Naive B cell (primary cell): ENCODE measurements at regions not wholly inside any gene's neighbourhood (a gene's known extent, or its start where the extent isn't known, plus 50 kb on each side); places are given as distances from the start of the nearest gene placed in this dataset.

ENCODE experiments used
- ATAC-seq, 2 donors: fragments of 150-1000 bp; cut with Tn5 transposase; 2 replicates each; pipeline ENCODE4 v1.10.0; 2021; ENCODE audit warnings: low read depth in 2 of 2, mild to moderate bottlenecking in 2 of 2, moderate library complexity in 2 of 2
- DNase-seq: peaks from one replicate; pipeline ENCODE4 v3.0.0; 2022
- H3K27ac Mint-ChIP-seq, 6 donors: one replicate each; pipeline ENCODE4 v1.8.0; 2020 to 2022; ENCODE audit warnings: mild to moderate bottlenecking in 6 of 6, mixed read lengths in 6 of 6, moderate library complexity in 5 of 6, inconsistent platforms in 2 of 6
- H3K27me3 Mint-ChIP-seq, 3 donors: one replicate each; pipeline ENCODE4 v1.8.0; 2021 to 2022; ENCODE audit warnings: mixed read lengths in 3 of 3, mild to moderate bottlenecking in 1 of 3
- H3K36me3 Mint-ChIP-seq, 2 donors: one replicate each; pipeline ENCODE4 v1.8.0; 2020 to 2022; ENCODE audit warnings: mixed read lengths in 2 of 2, inconsistent platforms in 1 of 2, mild to moderate bottlenecking in 1 of 2
- H3K4me1 Mint-ChIP-seq, 3 donors: one replicate each; pipeline ENCODE4 v1.8.0; 2020 to 2022; ENCODE audit warnings: mixed read lengths in 3 of 3, inconsistent platforms in 1 of 3, mild to moderate bottlenecking in 1 of 3, moderate library complexity in 1 of 3
- H3K4me3 Mint-ChIP-seq, 8 donors: one replicate each; pipeline ENCODE4 v1.8.0; 2020 to 2022; ENCODE audit warnings: mild to moderate bottlenecking in 8 of 8, mixed read lengths in 8 of 8, moderate library complexity in 8 of 8, inconsistent platforms in 2 of 8
- H3K9me3 Mint-ChIP-seq, 7 donors: one replicate each; pipeline ENCODE4 v1.8.0; 2020 to 2022; ENCODE audit warnings: mixed read lengths in 7 of 7, mild to moderate bottlenecking in 5 of 7, inconsistent platforms in 2 of 7, moderate library complexity in 1 of 7

- H3K27me3 Mint-ChIP-seq: no peaks in the 10 kb centered on the region
- H3K9me3 Mint-ChIP-seq: peaks cover 0 to 4% (median 0%) of the 10 kb centered on the region in 7 donors
- H3K36me3 Mint-ChIP-seq: no peaks in the 10 kb centered on the region
- H3K4me1 Mint-ChIP-seq: no peaks in the 10 kb centered on the region
- DNase-seq (no peak), ATAC-seq (no peak)
- no peak overlapping the region for H3K27ac Mint-ChIP-seq
- H3K4me3 Mint-ChIP-seq: no peak overlapping the region
These were observed 1341.3 kb upstream of the PIK3C3 start for GRCh38 chr18:40613721-40614120.

- Mint-ChIP-seq H3K9me3 (peaks cover 0 to 9% (median 0%) of the 10 kb centered on the region in 7 donors), H3K4me1 (no peaks in the 10 kb centered on the region), H3K36me3 (no peaks in the 10 kb centered on the region), H3K4me3 (no peak overlapping the region), H3K27me3 (no peaks in the 10 kb centered on the region), H3K27ac (no peak overlapping the region)
- DNase-seq (no peak), ATAC-seq (no peak)
These were observed 1342.7 kb upstream of the PIK3C3 start for GRCh38 chr18:40612356-40612755.

DNA sequence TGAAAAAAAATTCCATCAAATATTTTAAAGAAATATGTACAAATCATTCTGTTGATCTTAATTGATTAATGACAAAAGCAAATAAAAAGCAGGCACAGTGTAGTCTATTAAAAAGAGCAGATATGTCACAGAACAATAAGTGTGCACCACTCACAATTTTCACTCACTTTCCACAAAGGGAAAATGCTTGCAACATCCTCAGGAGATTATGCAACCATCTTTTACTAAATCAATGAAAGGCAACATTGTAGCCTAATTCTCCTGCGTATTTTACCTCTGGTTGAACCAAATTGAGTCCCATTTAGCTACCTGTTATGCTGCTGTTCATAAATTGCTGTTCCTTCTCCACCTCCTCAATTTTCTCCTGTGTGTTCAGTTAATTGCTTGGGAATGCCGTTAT, 1346.8 kb upstream of the PIK3C3 start:
- DNase-seq (no peak), ATAC-seq (no peak)
- H3K4me1 Mint-ChIP-seq: no peaks in the 10 kb centered on the region
- peaks cover 0 to 12% (median 1%) of the 10 kb centered on the region in 7 donors for H3K9me3 Mint-ChIP-seq
- no peak overlapping the region for H3K4me3 Mint-ChIP-seq
- no peak overlapping the region for H3K27ac Mint-ChIP-seq
- H3K36me3 Mint-ChIP-seq: no peaks in the 10 kb centered on the region
- H3K27me3 Mint-ChIP-seq: no peaks in the 10 kb centered on the region

DNA sequence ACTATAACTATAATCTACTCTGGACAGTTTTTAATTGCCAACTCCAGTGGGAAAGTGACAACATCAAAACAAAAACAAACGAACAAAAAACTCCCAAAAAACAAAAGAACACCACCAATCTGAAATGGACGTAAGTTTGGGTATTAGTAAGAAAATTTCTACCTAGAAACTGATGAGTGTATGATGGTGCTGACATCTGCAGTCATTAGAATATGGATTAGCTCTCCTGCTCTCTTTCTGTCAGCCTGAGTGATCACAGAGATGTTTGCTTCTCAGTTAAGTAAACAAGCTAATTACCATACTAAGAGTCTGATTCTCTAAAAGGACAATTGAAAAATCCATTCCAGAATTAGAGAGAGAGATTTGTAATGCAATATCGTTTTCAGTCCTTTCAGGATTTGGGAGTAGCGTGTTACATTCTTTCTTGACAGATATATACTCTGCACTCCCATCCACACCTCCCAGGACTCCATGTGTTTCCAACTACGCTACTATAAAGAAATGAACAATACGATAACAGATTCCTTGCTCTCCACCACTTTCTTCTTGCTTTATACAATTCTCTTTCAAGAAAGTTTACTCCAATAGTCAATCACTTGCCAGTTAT, 1347.4 kb upstream of the PIK3C3 start:
- no peaks in the 10 kb centered on the region for H3K36me3 Mint-ChIP-seq
- no peak overlapping the region for H3K4me3 Mint-ChIP-seq
- no peak for ATAC-seq
- H3K9me3 Mint-ChIP-seq: peaks cover 0 to 12% (median 2%) of the 10 kb centered on the region in 7 donors
- no peak for DNase-seq
- H3K27ac Mint-ChIP-seq: no peak overlapping the region
- no peaks in the 10 kb centered on the region for H3K27me3 Mint-ChIP-seq
- H3K4me1 Mint-ChIP-seq: no peaks in the 10 kb centered on the region

GRCh38 chr18:40606996-40607395, 1348.0 kb upstream of the PIK3C3 start:
- H3K4me3 Mint-ChIP-seq: no peak overlapping the region
- no peaks in the 10 kb centered on the region for H3K36me3 Mint-ChIP-seq
- no peaks in the 10 kb centered on the region for H3K27me3 Mint-ChIP-seq
- H3K4me1 Mint-ChIP-seq: no peaks in the 10 kb centered on the region
- peaks cover 0 to 12% (median 3%) of the 10 kb centered on the region in 7 donors for H3K9me3 Mint-ChIP-seq
- no peak overlapping the region for H3K27ac Mint-ChIP-seq
- ATAC-seq (no peak), DNase-seq (no peak)

- no peak for DNase-seq
- ATAC-seq: no peak
- Mint-ChIP-seq H3K36me3 (no peaks in the 10 kb centered on the region), H3K27ac (peak overlapping the region in 1 of 6 donors; percentile 90), H3K9me3 (peaks cover 0 to 6% (median 2%) of the 10 kb centered on the region in 7 donors), H3K27me3 (no peaks in the 10 kb centered on the region), H3K4me1 (no peaks in the 10 kb centered on the region), H3K4me3 (no peak overlapping the region)
These were observed 1371.4 kb upstream of the PIK3C3 start for GRCh38 chr18:40583671-40584070.

DNA sequence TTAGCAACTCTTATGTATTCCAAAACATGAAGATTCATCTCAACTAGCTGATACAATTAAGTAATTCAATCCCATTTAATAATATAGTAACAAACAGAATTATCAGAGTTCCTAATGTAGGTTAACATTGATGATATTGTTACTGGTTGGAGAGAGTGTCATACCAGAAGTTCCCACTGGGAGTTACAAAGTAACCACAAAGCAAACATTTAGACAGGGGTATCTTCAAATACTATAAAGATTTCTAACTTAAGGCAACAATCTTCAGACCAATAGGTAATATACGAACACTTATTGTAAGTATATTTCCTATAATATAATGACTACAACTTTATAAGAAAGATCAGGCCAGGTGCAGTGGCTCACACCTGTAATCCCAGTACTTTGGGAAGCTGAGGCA, 1372.9 kb upstream of the PIK3C3 start:
- H3K27me3 Mint-ChIP-seq: no peaks in the 10 kb centered on the region
- no peak overlapping the region for H3K27ac Mint-ChIP-seq
- no peak overlapping the region for H3K4me3 Mint-ChIP-seq
- no peaks in the 10 kb centered on the region for H3K4me1 Mint-ChIP-seq
- DNase-seq: no peak
- no peak for ATAC-seq
- H3K9me3 Mint-ChIP-seq: peaks cover 0 to 5% (median under 1%) of the 10 kb centered on the region in 7 donors
- no peaks in the 10 kb centered on the region for H3K36me3 Mint-ChIP-seq

DNA sequence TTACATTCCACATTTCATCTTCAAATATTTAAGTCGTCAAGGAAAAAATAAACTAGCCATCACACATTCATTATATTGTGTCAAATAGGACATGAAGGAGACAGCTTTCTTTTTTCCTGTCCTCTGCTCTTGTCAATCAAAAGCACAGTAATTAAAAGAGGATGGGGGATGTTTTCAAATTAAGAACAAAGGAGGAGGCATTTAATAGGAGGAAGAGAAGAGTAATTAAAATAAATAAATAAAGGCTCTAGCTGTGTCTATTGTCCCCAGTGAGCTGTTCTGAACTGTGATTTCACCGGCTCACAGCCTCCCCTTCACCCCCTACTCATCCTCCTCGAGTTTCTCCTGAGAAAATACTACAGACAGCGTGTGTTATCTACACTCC, 1377.1 kb upstream of the PIK3C3 start:
- H3K27ac Mint-ChIP-seq: no peak overlapping the region
- no peaks in the 10 kb centered on the region for H3K27me3 Mint-ChIP-seq
- DNase-seq: no peak
- H3K4me1 Mint-ChIP-seq: no peaks in the 10 kb centered on the region
- H3K4me3 Mint-ChIP-seq: no peak overlapping the region
- no peak for ATAC-seq
- no peaks in the 10 kb centered on the region for H3K36me3 Mint-ChIP-seq
- H3K9me3 Mint-ChIP-seq: peaks cover 0 to 4% (median 0%) of the 10 kb centered on the region in 7 donors

- Mint-ChIP-seq H3K27ac (no peak overlapping the region), H3K4me1 (no peaks in the 10 kb centered on the region), H3K36me3 (no peaks in the 10 kb centered on the region), H3K9me3 (peaks cover 0 to 4% (median 0%) of the 10 kb centered on the region in 7 donors), H3K4me3 (no peak overlapping the region), H3K27me3 (no peaks in the 10 kb centered on the region)
- no peak for DNase-seq
- no peak for ATAC-seq
These were observed 1377.6 kb upstream of the PIK3C3 start for GRCh38 chr18:40577239-40577980.

DNA sequence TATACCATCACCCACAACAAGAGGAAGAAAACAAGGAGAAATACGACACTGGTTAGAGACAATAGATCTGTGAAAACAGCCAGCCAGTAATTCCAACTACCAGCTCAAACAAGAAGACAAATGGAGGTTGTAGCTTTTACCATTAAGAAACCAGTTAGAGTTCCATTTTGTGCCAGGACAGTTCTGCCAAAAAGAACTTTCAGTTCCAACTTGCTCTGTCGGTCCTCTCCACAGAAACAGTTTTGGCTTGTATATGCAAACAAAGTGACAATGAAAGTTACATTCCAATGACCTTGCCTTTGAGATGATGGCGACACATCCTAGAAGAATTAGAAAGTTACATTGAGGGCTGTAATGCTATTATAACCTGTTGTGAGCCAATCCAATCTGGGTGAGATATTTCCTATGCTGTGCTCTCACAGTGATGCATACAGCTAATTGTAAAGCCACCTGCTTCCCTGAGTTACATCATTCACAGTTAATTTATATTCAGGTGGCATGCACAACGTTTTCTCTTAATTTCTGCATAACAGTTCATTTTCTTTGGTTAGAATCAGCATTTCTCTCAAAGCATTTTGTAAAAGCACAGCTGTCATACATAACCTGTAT, 1378.4 kb upstream of the PIK3C3 start:
- Mint-ChIP-seq H3K4me1 (no peaks in the 10 kb centered on the region), H3K4me3 (no peak overlapping the region), H3K27me3 (no peaks in the 10 kb centered on the region), H3K36me3 (no peaks in the 10 kb centered on the region), H3K9me3 (peaks cover 0 to 4% (median 0%) of the 10 kb centered on the region in 7 donors), H3K27ac (no peak overlapping the region)
- DNase-seq (no peak), ATAC-seq (no peak)

GRCh38 chr18:40570615-40571014, 1384.4 kb upstream of the PIK3C3 start:
- no peaks in the 10 kb centered on the region for H3K36me3 Mint-ChIP-seq
- no peaks in the 10 kb centered on the region for H3K27me3 Mint-ChIP-seq
- no peak overlapping the region for H3K27ac Mint-ChIP-seq
- H3K4me1 Mint-ChIP-seq: no peaks in the 10 kb centered on the region
- DNase-seq (no peak), ATAC-seq (no peak)
- peaks cover 0 to 6% (median 0%) of the 10 kb centered on the region in 7 donors for H3K9me3 Mint-ChIP-seq
- no peak overlapping the region for H3K4me3 Mint-ChIP-seq

GRCh38 chr18:40569605-40570004, 1385.4 kb upstream of the PIK3C3 start:
- ATAC-seq: no peak

DNA sequence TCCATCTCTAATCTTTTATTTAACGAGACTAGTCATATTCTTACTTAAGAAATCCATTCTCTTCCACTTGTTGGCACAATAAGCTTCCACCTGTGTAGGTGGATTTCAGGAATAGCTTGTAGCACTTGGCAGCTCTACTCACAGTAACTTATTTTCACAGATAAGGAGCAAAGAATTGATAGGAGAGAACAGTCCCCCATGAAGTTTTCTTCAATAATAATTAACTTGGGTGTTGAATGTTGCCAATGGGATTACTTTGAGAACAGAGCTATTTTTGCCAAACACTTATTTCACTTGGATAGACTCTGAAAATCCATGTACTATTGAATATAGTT, 1388.6 kb upstream of the PIK3C3 start:
- DNase-seq (no peak), ATAC-seq (no peak)
- Mint-ChIP-seq H3K4me1 (no peaks in the 10 kb centered on the region), H3K27ac (no peak overlapping the region), H3K36me3 (no peaks in the 10 kb centered on the region), H3K27me3 (no peaks in the 10 kb centered on the region), H3K4me3 (no peak overlapping the region), H3K9me3 (peaks cover 0 to 5% (median 0%) of the 10 kb centered on the region in 7 donors)

More at GRCh38 chr18:40569605-40570004, 1385.4 kb upstream of the PIK3C3 start:
- Mint-ChIP-seq H3K36me3 (no peaks in the 10 kb centered on the region), H3K4me3 (no peak overlapping the region), H3K4me1 (no peaks in the 10 kb centered on the region), H3K27me3 (no peaks in the 10 kb centered on the region), H3K9me3 (peaks cover 0 to 6% (median 0%) of the 10 kb centered on the region in 7 donors), H3K27ac (no peak overlapping the region)
- no peak for DNase-seq

DNA sequence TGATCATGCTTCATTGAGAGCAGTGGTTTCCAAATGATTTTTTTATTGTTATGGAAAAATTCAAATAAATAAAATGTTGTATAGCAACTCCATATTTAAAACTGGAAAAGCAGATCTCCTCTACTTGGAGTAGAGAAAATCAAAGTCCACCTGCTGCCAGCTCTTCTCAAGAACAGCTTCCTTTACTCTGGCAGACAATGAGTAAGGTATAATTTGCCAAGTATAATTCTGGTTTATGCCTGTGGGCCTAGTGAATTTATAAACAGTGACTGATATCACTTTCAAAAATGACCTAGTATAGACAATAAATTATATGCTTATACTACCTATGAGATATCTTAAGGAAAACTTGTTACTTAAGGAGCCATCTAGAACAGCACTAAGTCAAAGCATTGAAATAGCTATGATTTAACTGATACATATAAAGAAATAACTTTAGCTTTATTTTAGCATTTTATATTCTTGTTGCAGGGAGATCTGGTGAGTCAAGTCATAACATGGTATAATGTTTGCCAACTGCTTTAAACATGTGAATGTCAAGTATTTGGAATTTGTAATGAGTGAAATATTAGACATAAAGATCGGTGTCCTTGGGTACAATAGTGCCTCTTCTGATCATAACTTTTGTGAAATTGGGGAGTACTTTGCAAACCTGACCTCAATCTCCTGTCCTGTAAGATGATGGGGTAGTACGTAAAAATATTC, 1389.1 kb upstream of the PIK3C3 start:
- ATAC-seq (no peak), DNase-seq (no peak)
- Mint-ChIP-seq H3K27ac (no peak overlapping the region), H3K36me3 (no peaks in the 10 kb centered on the region), H3K4me1 (no peaks in the 10 kb centered on the region), H3K4me3 (no peak overlapping the region), H3K9me3 (peaks cover 0 to 5% (median 0%) of the 10 kb centered on the region in 7 donors), H3K27me3 (no peaks in the 10 kb centered on the region)
